ENCODE measurements at regions not wholly inside any gene's neighbourhood (a gene's known extent, or its start where the extent isn't known, plus 50 kb on each side); places are given as distances from the start of the nearest gene placed in this dataset.

DNA sequence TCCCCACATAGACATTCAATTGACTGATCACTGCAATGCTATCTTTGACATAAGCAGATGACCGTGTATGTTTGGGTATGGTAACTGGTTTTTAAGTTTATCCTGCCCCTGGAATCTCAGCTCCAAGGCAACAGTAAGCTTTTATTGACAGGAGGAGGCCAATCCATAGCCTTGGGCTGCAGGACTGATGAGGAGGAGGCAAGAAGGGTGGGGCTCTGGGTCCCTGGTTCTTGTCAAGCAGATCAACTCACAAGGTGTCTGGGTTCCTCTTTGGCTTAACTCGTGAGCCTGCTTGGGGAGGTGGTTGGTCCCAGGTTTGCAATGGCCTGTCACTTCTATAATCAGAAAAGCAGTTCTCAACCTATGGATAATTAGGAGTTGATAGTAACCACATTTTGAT lies 113.2 kb upstream of the STX18 start:
- Histone ChIP-seq H3K27ac (ENCODE audit: low read depth in 2 of 2, low read length in 2 of 2) (no peak overlapping the region), H3K4me3 (ENCODE audit: low read length in 3 of 3) (no peak overlapping the region), H3K9me3 (ENCODE audit: control insufficient read depth in 2 of 3, insufficient read depth in 1 of 3, low read length in 3 of 3) (no peaks in the 10 kb centered on the region), H3K27me3 (ENCODE audit: control insufficient read depth, insufficient read depth, low read length) (no peaks in the 10 kb centered on the region), H3K9ac (ENCODE audit: low read length in 3 of 3) (no peak overlapping the region), H3K4me1 (ENCODE audit: control insufficient read depth in 2 of 3, insufficient read depth in 2 of 3, low read depth in 1 of 3, low read length in 3 of 3) (no peaks in the 10 kb centered on the region), H3K36me3 (ENCODE audit: control insufficient read depth in 2 of 3, insufficient read depth in 3 of 3, low read length in 3 of 3) (no peaks in the 10 kb centered on the region)
- FAIRE-seq, result no peak
- DNase-seq, result no peak
- TF ChIP-seq, protein P1, sequence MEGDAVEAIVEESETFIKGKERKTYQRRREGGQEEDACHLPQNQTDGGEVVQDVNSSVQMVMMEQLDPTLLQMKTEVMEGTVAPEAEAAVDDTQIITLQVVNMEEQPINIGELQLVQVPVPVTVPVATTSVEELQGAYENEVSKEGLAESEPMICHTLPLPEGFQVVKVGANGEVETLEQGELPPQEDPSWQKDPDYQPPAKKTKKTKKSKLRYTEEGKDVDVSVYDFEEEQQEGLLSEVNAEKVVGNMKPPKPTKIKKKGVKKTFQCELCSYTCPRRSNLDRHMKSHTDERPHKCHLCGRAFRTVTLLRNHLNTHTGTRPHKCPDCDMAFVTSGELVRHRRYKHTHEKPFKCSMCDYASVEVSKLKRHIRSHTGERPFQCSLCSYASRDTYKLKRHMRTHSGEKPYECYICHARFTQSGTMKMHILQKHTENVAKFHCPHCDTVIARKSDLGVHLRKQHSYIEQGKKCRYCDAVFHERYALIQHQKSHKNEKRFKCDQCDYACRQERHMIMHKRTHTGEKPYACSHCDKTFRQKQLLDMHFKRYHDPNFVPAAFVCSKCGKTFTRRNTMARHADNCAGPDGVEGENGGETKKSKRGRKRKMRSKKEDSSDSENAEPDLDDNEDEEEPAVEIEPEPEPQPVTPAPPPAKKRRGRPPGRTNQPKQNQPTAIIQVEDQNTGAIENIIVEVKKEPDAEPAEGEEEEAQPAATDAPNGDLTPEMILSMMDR (IDR thresholded peaks at IDR 0.05; ENCODE audit: borderline replicate concordance, extremely low read depth, insufficient read depth), result no peak
- intact Hi-C loops (cut with DNase I), result no loop called here

GRCh38 chr4:4651811-4652755 lies 110.2 kb upstream of the STX18 start:
- no peak overlapping the region for H3K4me3 ChIP-seq (ENCODE audit: low read length in 3 of 3)
- no peak overlapping the region for H3K27ac ChIP-seq (ENCODE audit: low read depth in 2 of 2, low read length in 2 of 2)
- H3K4me1 ChIP-seq (ENCODE audit: control insufficient read depth in 2 of 3, insufficient read depth in 2 of 3, low read depth in 1 of 3, low read length in 3 of 3), result no peaks in the 10 kb centered on the region
- DNase-seq (peak in 1 of 5 donors; percentile 32), FAIRE-seq (no peak)
- no peaks in the 10 kb centered on the region for H3K9me3 ChIP-seq (ENCODE audit: control insufficient read depth in 2 of 3, insufficient read depth in 1 of 3, low read length in 3 of 3)
- TF ChIP-seq, protein P1 (IDR thresholded peaks at IDR 0.05; ENCODE audit: borderline replicate concordance, extremely low read depth, insufficient read depth), result no peak
- intact Hi-C loops (cut with DNase I), result no loop called here
- H3K27me3 ChIP-seq (ENCODE audit: control insufficient read depth, insufficient read depth, low read length), result no peaks in the 10 kb centered on the region
- H3K36me3 ChIP-seq (ENCODE audit: control insufficient read depth in 2 of 3, insufficient read depth in 3 of 3, low read length in 3 of 3), result no peaks in the 10 kb centered on the region
- no peak overlapping the region for H3K9ac ChIP-seq (ENCODE audit: low read length in 3 of 3)

DNA sequence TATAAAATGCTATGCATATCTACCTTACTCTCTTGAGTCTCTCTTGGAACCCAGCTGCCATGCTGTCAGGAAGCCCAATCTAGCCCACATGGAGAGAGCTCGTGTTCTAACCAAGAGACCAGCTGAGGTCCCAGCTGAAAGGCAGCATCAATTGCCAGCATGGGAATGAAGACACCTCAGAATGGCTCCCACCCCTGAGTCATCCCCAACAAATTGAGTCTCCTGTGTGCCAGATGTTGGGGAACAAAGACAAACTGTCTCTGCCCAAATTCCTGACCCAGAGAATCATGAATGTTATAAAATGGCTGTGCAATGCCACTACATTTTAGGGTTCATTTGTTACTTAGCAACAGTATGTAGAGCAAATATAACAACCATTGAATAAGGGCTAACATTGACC lies 105.2 kb upstream of the STX18 start:
- DNase-seq (no peak), FAIRE-seq (no peak)
- no peaks in the 10 kb centered on the region for H3K9me3 ChIP-seq (ENCODE audit: control insufficient read depth in 2 of 3, insufficient read depth in 1 of 3, low read length in 3 of 3)
- H3K36me3 ChIP-seq (ENCODE audit: control insufficient read depth in 2 of 3, insufficient read depth in 3 of 3, low read length in 3 of 3), result no peaks in the 10 kb centered on the region
- no peaks in the 10 kb centered on the region for H3K4me1 ChIP-seq (ENCODE audit: control insufficient read depth in 2 of 3, insufficient read depth in 2 of 3, low read depth in 1 of 3, low read length in 3 of 3)
- no peak overlapping the region for H3K9ac ChIP-seq (ENCODE audit: low read length in 3 of 3)
- no peak overlapping the region for H3K27ac ChIP-seq (ENCODE audit: low read depth in 2 of 2, low read length in 2 of 2)
- H3K4me3 ChIP-seq (ENCODE audit: low read length in 3 of 3), result no peak overlapping the region
- no peaks in the 10 kb centered on the region for H3K27me3 ChIP-seq (ENCODE audit: control insufficient read depth, insufficient read depth, low read length)
- intact Hi-C loops (cut with DNase I), result no loop called here
- TF ChIP-seq, protein P1 (IDR thresholded peaks at IDR 0.05; ENCODE audit: borderline replicate concordance, extremely low read depth, insufficient read depth), result no peak
